ENCODE measurements at regions not wholly inside any gene's neighbourhood (a gene's known extent, or its start where the extent isn't known, plus 50 kb on each side); places are given as distances from the start of the nearest gene placed in this dataset.

- H3K4me1 ChIP-seq (ENCODE audit: control insufficient read depth, extremely low read depth, insufficient read depth, low read length), result no peaks in the 10 kb centered on the region
- dilution Hi-C loops (cut with MboI; ENCODE audit: extremely low pct_ligation_motif_present, low sequenced_read_pairs), result no loop called here
- H2AFZ ChIP-seq (ENCODE audit: control insufficient read depth, low read length), result no peak overlapping the region
- no peak for TF ChIP-seq EZH2 (IDR thresholded peaks at IDR 0.05; ENCODE audit: low read length)
- TF ChIP-seq CTCF (optimal IDR thresholded peaks at IDR 0.05 in 1 of 3, IDR thresholded peaks at IDR 0.05 in 1 of 3, conservative IDR thresholded peaks at IDR 0.05 in 1 of 3; ENCODE audit: extremely low read depth in 1 of 3, insufficient read depth in 2 of 3, low read length in 3 of 3), result no peak
- FAIRE-seq (no peak), DNase-seq (ENCODE audit: low read depth, low spot score) (no peak)
- no peak overlapping the region for H3K4me3 ChIP-seq (ENCODE audit: control insufficient read depth in 2 of 3, extremely low read depth in 1 of 3, insufficient read depth in 2 of 3, low read depth in 1 of 3, low read length in 3 of 3)
- H4K20me1 ChIP-seq (ENCODE audit: control insufficient read depth, extremely low read depth, insufficient read depth, low read length), result no peaks in the 10 kb centered on the region
- H3K4me2 ChIP-seq (ENCODE audit: control insufficient read depth, extremely low read depth, insufficient read depth, low read depth, low read length), result no peak overlapping the region
- H3K27ac ChIP-seq (ENCODE audit: control insufficient read depth, insufficient read depth, low read length), result no peak overlapping the region
- no peaks in the 10 kb centered on the region for H3K9me1 ChIP-seq (ENCODE audit: control insufficient read depth, extremely low read depth, insufficient read depth, low read length)
- H3K9me3 ChIP-seq (ENCODE audit: control insufficient read depth, low read depth, low read length), result no peaks in the 10 kb centered on the region
- no peak overlapping the region for H3K9ac ChIP-seq (ENCODE audit: control insufficient read depth, extremely low read depth, insufficient read depth, low read length)
- no peaks in the 10 kb centered on the region for H3K79me2 ChIP-seq (ENCODE audit: control insufficient read depth, insufficient read depth, low read length)
- H3K36me3 ChIP-seq (ENCODE audit: control insufficient read depth in 2 of 2, extremely low read depth in 1 of 2, insufficient read depth in 2 of 2, low read length in 2 of 2), result no peaks in the 10 kb centered on the region
- no peaks in the 10 kb centered on the region for H3K27me3 ChIP-seq (ENCODE audit: control insufficient read depth, extremely low read depth, insufficient read depth, low read length)
These were observed 161.8 kb downstream of the BTBD3 start for GRCh38 chr20:12079490-12079889.

GRCh38 chr20:12083269-12083668 lies 165.6 kb downstream of the BTBD3 start:
- no peak overlapping the region for H2AFZ ChIP-seq (ENCODE audit: control insufficient read depth, low read length)
- DNase-seq (ENCODE audit: low read depth, low spot score) (no peak), FAIRE-seq (no peak)
- H3K9me1 ChIP-seq (ENCODE audit: control insufficient read depth, extremely low read depth, insufficient read depth, low read length), result no peaks in the 10 kb centered on the region
- no peak for TF ChIP-seq CTCF (optimal IDR thresholded peaks at IDR 0.05 in 1 of 3, IDR thresholded peaks at IDR 0.05 in 1 of 3, conservative IDR thresholded peaks at IDR 0.05 in 1 of 3; ENCODE audit: extremely low read depth in 1 of 3, insufficient read depth in 2 of 3, low read length in 3 of 3)
- no peak for TF ChIP-seq EZH2 (IDR thresholded peaks at IDR 0.05; ENCODE audit: low read length)
- no peak overlapping the region for H3K4me3 ChIP-seq (ENCODE audit: control insufficient read depth in 2 of 3, extremely low read depth in 1 of 3, insufficient read depth in 2 of 3, low read depth in 1 of 3, low read length in 3 of 3)
- dilution Hi-C loops (cut with MboI; ENCODE audit: extremely low pct_ligation_motif_present, low sequenced_read_pairs), result no loop called here
- H3K27ac ChIP-seq (ENCODE audit: control insufficient read depth, insufficient read depth, low read length), result no peak overlapping the region
- H3K4me1 ChIP-seq (ENCODE audit: control insufficient read depth, extremely low read depth, insufficient read depth, low read length), result no peaks in the 10 kb centered on the region
- no peaks in the 10 kb centered on the region for H3K36me3 ChIP-seq (ENCODE audit: control insufficient read depth in 2 of 2, extremely low read depth in 1 of 2, insufficient read depth in 2 of 2, low read length in 2 of 2)
- H3K9ac ChIP-seq (ENCODE audit: control insufficient read depth, extremely low read depth, insufficient read depth, low read length), result no peak overlapping the region
- no peaks in the 10 kb centered on the region for H3K9me3 ChIP-seq (ENCODE audit: control insufficient read depth, low read depth, low read length)
- no peaks in the 10 kb centered on the region for H3K27me3 ChIP-seq (ENCODE audit: control insufficient read depth, extremely low read depth, insufficient read depth, low read length)
- H3K4me2 ChIP-seq (ENCODE audit: control insufficient read depth, extremely low read depth, insufficient read depth, low read depth, low read length), result no peak overlapping the region
- no peaks in the 10 kb centered on the region for H4K20me1 ChIP-seq (ENCODE audit: control insufficient read depth, extremely low read depth, insufficient read depth, low read length)
- H3K79me2 ChIP-seq (ENCODE audit: control insufficient read depth, insufficient read depth, low read length), result no peaks in the 10 kb centered on the region
